RCC 7860 (cell line): ENCODE measurements at regions not wholly inside any gene's neighbourhood (a gene's known extent, or its start where the extent isn't known, plus 50 kb on each side); places are given as distances from the start of the nearest gene placed in this dataset.

Experiments used
- DNase-seq: peaks from one replicate; pipeline ENCODE4 v3.0.0-alpha.2; 2015; ENCODE audit warnings: low spot score
- FAIRE-seq: peaks from 2 replicates; lab custom pipeline; 2012; peaks lifted over from hg19 to GRCh38; lab: Jason Lieb, UNC

DNA sequence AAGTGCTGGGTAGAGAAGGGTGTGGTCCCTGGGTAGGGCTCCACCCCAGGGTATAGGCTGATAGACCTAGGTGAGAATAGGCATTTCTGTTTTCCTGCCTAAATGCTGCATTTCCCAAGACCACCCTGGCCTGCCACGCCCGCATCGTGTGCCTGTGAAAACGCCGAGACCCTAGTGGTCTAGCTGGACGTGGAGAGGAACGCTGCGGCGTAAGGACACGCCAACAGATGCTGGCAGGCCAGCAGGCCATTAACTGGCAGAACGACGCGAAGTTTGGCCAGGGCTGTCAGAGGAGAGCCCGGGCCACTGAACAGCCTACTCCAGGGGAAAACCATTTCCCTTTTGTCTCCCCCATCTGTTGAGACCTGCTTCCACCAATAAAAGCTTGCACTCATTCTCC is 373.2 kb upstream of the FIGN start:
- DNase-seq = no peak
- FAIRE-seq = no peak

DNA sequence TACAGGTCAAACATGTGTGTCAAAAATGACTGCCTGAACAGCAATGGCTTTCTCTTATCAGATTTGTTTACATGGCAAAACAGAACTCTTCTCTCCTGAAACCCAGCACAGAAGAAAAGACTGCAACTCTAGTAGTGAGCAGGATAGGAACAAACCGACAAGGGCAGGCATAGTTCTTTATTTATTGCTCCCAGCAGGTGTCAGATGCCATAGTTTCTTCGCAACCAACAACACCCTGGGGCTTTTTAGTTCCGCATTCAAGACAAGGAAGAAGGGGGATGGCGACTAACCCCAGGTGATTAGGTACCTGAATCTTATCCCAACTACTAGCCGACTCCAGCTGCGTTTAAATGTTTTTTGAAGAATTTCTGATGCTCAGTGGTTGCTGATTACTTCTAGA is 367.5 kb upstream of the FIGN start:
- no peak for DNase-seq
- FAIRE-seq = no peak

DNA sequence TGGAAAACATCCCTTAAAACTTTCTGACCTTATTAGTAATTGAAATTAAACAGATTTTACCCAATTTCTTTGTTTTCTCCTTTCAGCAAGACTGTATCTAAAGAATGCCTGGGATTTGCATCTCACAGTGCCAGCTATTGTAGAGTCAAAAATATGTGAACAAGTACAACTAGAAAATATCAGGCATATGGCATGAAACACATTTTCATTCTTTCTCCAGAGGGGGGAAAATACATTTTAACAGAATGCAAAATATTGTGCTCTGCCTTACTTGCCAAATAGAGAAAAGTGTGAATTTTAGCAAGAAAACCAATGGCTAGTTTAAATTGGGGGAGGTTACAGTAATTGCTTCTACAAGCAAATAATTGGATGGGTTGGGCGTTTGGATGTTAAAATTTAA is 366.6 kb upstream of the FIGN start:
- no peak for DNase-seq
- FAIRE-seq = no peak

DNA sequence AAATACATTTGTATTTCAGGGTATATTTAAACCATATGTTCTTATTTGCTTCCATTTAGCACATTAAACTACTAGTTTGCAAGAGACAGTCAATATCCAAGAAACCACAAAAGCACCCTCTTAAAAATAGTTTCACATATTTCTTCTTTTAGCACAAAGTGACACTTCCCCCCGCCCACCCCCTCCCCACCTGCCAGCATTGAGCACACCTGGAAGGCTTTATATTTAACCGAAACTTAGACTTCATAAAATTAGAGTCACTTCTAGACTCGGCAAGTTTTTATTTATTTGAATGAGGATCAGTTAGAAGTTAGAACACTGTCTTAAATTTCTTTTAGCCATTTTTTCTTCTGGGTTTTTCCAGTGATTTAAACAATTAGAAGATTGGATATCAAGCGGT is 355.9 kb upstream of the FIGN start:
- FAIRE-seq = no peak
- no peak for DNase-seq

DNA sequence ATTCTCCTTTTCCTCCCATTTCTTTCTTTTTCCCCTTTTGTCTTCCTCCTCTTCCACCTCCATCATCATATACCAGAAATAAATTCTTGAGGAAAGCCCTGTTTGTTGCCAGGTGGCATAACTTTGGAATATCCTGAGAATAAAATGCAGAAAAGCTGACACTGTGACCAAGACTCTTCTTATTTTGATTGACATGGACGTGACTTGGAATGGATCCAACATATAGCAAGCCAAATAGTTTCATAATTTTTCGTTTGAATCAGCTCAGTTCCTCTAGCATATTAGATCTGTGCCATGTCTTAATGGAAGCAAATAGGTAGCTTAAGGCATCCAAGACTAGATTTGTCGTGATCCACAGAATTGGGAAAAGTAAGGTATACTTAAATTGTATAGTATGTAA is 354.7 kb upstream of the FIGN start:
- FAIRE-seq (no peak), DNase-seq (no peak)

DNA sequence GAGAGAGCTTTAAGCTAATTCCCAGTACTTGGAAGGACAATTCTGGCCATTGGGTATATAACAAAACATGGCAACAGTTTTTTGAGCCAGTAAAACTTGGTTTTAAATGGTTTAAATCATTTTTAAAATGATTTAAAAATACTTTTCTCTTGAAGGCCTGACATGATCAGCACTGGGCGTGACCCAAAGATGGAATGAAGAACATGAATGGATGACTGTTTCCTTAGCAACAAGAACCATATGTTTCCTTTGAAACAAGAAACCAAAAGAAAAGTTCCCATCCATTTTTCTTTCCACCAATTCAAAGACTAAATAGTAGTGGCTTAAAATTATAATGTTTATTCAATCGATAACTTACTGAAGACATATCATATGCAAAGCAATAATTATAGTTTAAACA is 348.3 kb upstream of the FIGN start:
- no peak for FAIRE-seq

DNA sequence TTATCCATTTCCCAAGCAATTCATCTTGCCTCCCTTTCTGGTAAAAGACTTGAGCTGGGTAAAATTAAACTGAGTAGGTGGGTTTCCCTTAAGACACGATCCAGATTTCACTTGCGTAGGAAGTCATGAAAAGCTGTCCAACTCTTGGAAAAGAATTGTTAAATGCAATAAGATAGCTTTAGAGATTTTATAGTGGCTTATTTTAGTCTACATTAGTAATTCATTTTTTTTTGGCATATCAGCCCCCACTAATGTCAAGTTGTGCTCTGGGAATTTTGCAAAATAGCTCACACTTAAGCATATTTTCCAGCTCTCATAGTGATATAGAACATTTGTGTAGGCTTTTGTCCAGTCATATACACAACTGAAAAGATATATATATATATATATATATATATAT is 344.7 kb upstream of the FIGN start:
- FAIRE-seq (no peak), DNase-seq (no peak)

More for the DNA sequence above, 348.3 kb upstream of the FIGN start:
- no peak for DNase-seq

DNA sequence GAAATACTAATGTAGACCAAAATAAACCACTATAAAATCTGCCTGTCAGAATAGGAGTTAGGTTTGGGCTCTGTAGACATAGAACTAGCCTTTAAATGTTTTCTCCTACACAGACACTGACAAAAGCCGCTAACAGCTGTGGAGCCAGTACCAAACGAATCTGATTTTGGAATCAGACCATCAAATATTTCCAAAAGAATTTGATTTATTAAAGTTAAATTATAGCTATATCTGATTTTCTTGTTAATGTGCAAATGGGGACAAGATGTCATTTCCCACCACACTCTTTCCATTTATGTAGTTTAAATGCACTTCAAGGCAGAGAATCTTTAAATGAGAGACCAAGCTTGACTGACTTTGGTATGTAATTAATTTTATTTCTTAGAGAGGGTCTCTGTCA is 343.4 kb upstream of the FIGN start:
- DNase-seq (no peak), FAIRE-seq (no peak)

DNA sequence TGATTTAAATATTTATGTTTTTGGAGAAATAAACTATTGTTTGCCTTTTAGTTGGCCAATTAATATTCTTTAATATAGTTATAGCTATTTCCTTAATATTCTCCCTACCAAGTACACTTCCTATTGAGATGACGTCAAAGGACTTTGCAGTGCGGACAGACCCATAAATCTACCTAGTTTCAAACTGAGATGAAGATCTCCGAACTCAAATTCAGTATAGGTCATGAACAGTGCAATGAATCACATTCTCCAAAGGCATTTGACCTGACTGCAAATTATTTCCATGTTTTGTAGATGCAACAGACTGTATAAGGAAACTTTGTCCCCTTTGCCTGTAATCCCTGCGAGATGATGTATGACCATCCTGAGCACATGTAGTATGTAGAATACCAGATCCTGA is 342.6 kb upstream of the FIGN start:
- DNase-seq (no peak), FAIRE-seq (no peak)

DNA sequence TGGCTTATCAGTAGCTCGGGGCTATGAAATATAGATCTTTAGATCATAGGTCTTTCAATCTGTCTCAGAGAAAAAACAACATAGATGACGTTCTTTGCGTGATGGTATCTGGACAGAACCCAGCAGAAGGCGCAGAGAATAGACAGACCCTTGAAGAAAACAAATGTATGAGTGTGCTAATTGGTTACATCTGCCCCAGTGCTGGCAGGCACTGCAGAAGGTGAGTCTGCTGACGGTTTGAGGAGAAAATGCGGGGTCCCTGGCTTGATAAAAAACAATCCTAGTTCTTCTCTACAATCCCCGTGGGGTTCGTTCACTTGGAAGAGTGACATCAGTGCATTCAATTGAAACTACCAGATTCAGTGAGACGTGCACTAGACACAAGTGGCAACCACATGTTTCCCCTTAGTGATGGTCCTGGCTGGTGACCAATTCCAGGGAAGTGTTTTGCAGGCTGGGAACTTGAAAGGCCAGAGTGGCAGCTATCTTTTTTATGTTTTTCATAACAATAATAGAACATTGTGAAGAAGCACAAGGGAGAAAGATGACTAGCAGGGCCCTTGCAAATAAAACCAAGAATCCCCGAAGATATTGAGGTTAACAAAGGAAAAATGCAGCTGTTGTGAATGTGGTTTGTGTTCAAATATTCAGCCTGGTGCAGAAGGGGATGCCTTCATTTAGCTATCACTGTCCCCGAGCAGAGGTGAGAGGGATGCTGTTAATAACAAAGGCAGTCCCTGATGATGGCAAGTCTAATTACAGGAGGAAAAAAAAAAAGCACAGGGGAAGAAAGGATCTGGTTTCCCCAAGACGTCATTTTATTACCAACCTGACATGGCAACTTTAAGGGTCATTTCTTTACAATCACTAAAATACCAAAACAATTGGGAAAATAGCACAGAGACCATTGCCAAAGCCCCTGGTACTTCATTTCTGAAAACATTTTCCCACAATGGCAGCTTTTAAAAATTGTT is 337.6 kb upstream of the FIGN start:
- no peak for FAIRE-seq
- no peak for DNase-seq

DNA sequence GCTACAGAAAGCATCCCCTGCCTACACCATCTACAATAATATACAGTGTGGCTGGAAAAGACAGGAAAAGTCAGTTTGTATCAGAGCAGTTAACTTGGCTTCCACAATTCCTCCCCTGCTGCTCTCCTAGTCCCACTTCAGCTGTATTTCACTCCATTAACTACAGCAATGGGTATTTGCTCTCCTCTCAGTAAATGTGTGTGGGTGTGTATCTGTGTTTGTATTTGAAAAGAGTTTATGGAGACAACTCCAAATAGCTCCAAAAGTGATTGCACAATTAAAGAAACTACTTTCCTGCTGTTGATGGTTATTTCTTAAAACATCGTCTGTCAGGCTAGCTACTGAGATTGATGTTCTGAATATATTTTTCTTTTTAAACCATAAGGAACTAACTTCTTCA is 333.7 kb upstream of the FIGN start:
- no peak for DNase-seq
- no peak for FAIRE-seq

DNA sequence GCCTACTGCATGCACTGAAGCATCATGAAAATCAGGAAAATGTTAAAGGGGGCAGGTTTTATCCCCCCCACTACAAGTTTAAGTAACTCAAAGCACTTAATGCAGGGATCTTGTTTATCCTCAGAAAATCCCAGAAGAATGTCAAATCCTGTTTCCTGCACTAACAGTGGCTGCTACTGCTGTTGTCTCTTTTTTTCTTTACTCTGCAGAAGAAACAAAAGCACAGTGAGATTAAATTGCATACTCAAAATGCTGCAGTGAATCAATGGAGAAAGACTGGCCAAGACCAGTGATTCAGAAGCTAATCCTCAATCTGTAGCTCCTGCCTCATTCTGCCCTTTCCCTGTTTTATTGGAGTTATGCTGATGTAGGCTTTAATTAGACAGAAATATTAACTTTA is 332.3 kb upstream of the FIGN start:
- FAIRE-seq (no peak), DNase-seq (no peak)

DNA sequence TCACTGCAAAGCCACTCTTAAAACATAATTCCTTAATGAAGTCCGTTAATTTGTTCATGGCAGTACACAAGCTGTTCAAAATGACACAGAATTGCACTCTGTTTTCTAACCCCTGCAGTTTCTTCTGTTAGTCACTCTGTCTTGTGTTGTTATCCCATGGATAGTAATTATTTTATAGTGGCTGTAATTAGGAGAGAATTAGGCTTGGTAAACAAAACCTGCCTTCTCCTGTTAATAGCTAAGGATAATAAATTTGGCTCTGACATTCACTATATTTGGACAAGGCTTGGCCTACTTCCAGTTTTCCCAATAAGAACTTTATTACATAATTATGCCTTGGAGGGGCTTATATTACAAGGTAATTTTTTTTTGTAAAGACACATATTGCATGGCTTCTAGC is 330.3 kb upstream of the FIGN start:
- DNase-seq (no peak), FAIRE-seq (no peak)

DNA sequence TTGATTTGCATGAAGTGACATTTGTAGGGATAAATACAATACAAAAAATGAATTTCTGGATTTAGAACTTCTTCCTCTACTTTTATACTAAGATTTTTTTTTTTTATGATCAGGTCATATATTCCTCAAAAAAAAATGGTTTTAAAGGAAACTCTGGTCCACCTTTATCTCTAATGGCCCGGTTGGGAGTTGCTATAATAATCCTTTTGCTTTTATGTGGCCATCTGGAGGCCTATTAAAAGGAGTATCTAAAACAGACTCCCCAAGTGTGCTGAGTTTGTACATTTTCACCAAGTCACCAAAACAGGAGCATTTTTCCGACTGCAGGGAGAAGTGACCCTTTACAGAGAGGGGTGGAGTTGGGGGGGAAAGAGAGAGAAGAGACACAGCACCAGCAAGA is 329.2 kb upstream of the FIGN start:
- FAIRE-seq = no peak
- no peak for DNase-seq

DNA sequence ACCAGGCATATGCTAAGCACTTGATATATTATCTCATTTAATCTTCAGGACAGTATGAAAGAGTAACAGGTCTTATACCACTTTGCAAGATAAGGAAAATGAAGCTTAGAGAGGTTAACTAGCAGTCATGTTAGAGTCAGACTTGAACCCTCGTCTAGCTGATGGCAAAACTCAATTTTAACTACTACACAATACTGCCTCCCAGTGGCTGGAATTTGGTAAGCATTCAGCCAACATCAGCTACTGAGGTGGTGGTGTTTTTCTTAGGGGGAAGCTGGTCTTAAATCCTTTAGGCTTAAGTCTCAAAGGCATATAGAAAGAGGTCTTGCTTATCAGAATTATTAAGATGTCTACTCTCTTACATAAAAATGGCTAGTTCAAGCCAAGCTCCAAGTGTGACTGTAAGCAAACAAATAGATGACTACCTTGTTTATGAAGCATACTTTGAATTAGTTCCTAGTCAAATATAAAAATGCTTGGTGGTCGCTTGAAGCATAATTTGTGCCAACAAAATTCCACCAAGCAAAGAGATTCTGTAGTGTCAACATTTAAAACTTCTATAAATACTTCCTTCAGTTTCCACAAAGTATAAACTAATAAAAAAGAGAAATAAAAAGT is 325.4 kb upstream of the FIGN start:
- FAIRE-seq (peak; percentile 4), DNase-seq (peak; percentile 26)

DNA sequence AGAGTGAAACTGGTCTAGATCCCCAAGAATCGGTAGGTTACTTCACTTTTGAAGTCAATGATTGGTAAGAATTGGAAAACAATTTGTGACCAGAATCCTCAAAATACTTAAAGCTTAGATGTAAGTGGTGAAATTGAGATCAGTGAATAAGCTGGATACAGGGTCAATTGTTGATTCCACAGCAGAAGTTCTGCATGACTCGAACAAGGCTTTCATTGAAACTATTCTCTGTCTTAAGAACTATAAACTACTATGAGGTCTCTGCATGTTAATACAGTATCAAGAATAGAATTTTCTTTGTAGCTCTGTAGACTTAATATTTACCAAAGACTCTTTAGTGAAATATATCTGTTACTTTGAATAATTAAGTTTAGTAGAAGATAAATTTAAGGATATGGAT is 324.2 kb upstream of the FIGN start:
- no peak for DNase-seq
- FAIRE-seq = no peak

DNA sequence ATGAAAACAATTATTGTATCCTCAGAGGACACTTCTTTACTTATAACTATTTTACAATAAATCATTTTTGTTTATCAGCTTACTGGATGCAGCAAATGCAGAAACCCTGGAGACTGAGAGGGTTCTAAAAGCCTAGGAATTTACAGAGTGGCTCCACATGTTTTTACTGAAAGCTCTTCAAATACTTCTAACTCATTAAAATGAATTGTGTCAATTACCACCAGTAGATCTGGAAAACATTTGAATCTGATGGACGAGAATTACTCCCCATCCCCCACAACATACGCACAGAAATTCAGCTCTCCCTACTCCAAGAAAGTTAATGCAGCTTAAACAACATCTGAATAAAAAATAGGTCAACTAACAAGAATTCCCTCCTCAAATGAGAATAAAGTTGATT is 319.8 kb upstream of the FIGN start:
- FAIRE-seq = no peak

DNA sequence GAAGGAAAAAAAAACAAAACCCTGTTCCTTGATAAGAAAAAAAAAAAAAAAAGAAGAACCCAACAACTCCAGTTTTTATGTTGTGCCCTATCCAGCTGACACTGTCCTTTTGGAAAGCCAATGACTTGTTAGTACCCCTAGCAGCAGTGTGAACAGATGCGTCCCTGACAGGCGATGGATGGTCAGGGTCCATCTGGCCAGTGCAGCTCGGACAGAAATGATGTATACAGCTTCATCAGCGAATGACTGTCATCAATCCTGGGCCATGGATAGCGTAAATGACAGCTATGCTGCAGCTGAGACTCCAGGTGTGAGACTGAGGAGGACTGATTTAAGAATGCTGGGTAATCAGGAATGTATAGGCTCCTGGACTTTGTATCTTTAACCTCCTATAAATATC is 318.8 kb upstream of the FIGN start:
- DNase-seq (no peak), FAIRE-seq (no peak)

More for the DNA sequence above, 319.8 kb upstream of the FIGN start:
- no peak for DNase-seq

DNA sequence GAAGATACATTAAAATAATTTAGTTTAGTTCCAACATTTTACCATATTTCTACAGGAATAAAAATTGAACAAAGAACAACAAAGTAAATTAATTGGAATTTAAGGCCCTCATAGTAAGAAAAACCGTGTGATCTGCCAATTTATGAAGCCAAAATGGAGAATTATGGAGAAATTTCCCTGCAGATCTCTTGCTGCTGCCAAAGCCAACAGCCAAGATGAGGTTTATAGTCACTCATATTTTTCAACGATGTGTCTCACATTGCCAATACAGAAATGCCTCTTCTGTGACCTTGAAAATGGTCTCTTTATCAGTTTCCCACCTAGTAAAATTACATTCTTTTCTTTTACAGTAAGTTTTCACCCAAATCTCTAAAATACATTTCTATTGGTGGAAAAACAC is 317.2 kb upstream of the FIGN start:
- FAIRE-seq (no peak), DNase-seq (no peak)

DNA sequence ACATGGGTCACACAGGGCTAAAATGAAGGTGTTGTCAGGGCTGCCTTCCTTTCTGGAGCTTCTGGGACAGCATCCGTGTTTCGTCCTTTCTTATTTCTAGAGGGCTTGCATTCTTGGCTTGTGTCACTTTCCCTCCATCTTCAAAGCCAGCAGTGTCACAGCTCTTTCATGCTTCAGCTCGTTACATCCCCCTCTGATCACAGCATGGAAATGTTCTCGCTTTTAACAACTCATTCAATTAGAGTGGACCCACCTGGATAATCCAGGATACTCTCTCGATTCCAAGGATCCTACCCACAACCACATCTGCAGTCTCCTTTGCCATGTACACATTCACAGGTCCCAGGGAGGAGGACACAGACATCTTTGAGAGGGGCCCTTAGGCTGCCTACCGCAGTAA is 316.2 kb upstream of the FIGN start:
- DNase-seq = no peak
- no peak for FAIRE-seq

DNA sequence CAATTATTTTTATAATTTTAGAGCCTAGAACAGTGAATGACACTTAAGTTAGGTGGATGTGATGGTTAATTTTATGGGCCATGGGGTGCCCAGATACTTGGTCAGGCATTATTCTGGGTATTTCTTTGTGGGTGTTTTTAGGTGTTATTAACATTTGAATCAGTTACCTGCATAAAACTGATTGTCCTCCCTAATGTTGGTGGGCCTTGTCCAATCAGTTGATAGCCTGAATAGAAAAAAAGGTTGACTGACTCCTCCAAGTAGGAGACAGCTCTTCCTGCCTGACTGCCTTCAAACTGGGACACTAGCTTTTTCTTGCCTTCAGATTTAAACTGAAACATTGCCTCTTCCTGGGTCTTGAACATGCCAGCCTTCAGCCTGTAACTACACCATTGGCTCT is 312.9 kb upstream of the FIGN start:
- no peak for DNase-seq
- no peak for FAIRE-seq

DNA sequence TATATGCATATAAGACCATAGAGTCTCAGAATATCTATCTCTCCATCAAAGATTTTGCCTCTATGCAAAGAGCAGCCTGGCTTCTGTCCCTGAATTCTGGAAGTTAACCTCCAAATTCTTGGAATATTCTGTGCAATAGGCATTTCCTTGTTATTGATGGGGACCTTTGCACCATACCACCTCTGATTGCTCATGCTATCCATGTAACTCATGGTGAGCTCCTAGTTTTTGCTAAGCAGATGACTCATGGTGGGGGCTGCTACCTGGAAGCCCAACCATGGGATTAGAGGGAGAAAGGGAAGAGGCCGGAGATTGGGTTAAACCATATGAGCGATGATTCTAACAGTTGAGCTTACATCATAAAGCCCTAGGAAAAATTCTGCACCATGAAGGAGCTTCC is 310.2 kb upstream of the FIGN start:
- DNase-seq = peak; percentile 66
- FAIRE-seq = no peak
